Activated CD4-positive, alpha-beta T cell treated with anti-CD3 and anti-CD28 coated beads, Interleukin-2, amount 50 U/mL, for 4 hours (primary cell): ENCODE measurements at regions not wholly inside any gene's neighbourhood (a gene's known extent, or its start where the extent isn't known, plus 50 kb on each side); places are given as distances from the start of the nearest gene placed in this dataset.
A peak's percentile ranks its signal among the peaks of the same experiment; 100 is the strongest.

Experiments
- DNase-seq, 2 experiments: peaks; one replicate each; pipeline ENCODE4 v3.0.0-alpha.2; 2020

- no peak for DNase-seq
These were observed 864.3 kb downstream of the SLITRK6 start for GRCh38 chr13:84934911-84935310.

DNA sequence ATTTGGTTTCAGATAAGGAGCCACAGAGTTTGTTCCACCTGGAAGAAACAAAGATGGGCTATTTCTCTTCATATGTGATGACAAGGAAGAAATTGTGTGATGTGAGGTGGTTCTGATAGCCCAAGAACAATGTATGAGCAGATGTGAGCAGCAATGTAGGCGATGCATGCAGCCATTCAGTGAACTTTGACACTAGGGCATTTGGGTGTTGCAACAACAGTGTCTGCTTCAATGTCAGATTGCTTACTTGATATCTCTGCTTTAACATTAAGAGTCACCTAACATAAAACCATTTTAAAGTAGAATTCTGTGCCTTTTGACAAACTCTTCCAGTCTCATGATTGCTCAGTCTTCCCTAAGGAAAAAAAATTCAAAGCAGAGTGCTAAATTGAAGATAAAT is 865.4 kb downstream of the SLITRK6 start:
- DNase-seq, result no peak

- no peak for DNase-seq
These were observed 868.0 kb downstream of the SLITRK6 start for GRCh38 chr13:84931264-84931663.

GRCh38 chr13:84927442-84928169 is 871.6 kb downstream of the SLITRK6 start:
- DNase-seq, result no peak

DNA sequence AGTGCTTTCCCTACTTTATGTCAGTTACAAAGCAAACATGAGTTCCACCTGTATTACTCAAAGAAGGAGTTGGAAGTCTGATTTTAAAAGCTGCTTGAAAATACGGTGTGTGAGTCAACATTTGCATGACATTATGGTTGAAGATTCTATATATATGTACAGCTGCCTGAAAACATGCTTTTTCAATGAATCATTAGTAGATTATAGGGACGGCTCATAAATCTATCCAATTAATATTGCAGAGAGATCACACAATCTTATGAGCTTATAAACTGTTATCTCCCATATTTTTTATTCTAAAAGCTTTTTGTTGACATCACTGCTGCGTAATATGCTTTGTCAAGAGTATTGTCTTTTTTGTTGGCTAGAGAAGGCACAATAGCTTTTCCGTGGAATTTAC is 873.8 kb downstream of the SLITRK6 start:
- DNase-seq, result no peak

DNA sequence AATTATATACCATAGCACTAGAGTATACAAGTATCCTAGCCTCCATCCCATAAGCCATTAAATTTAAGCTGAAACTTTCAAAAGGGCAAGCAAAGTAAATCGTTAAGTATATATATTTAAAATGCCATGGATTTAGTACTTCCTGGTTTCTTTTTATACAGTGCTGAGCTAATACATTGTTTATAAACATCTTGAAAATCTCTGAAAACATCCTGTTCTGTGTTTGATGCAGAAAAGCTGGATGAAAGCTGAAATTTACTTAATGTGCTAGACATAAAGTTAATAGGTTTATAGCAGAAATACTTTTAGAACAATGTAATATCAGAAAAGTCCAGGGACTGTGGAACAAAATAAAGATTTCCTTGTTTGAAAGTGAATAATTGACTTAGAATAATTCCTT is 875.4 kb downstream of the SLITRK6 start:
- no peak for DNase-seq

DNA sequence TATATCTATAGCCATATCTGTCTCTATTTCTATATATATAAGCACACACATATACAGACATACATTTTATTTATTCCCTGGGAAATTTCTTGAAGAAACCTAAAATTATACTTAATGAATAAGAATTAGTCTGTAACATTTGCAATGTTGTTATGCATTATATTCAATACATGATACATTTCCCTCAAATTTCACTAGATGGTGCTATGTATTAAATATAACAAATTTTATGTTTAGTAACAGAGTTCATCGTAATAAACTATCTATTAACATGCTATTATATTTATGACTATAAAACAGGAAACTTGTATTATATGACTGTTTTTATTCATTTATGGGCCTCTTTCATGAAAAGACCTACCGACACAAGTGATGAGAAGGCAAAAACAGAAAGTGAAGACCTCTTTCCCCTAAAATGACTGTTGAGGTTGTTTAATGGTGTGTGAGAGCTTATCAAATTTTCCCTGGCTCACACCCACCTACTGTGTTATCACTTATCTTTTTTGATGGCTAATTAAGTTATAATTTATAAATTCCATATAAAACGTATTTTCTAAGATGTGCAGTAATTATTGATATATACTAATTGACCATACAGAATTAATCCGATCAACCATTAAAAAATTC is 881.9 kb downstream of the SLITRK6 start:
- DNase-seq, result no peak

- DNase-seq, result no peak
These were observed 886.5 kb downstream of the SLITRK6 start for GRCh38 chr13:84912720-84913119.

GRCh38 chr13:84910423-84910822 is 888.8 kb downstream of the SLITRK6 start:
- no peak for DNase-seq

GRCh38 chr13:84903391-84903790 is 895.8 kb downstream of the SLITRK6 start:
- no peak for DNase-seq

GRCh38 chr13:84902243-84902642 is 897.0 kb downstream of the SLITRK6 start:
- DNase-seq, result no peak

- peak in 1 of 2 experiments; percentile 1 for DNase-seq
These were observed 903.1 kb downstream of the SLITRK6 start for GRCh38 chr13:84896128-84896527.

- no peak for DNase-seq
These were observed 904.5 kb downstream of the SLITRK6 start for GRCh38 chr13:84894749-84895148.

- DNase-seq, result no peak
These were observed 913.4 kb downstream of the SLITRK6 start for GRCh38 chr13:84885868-84886267.

DNA sequence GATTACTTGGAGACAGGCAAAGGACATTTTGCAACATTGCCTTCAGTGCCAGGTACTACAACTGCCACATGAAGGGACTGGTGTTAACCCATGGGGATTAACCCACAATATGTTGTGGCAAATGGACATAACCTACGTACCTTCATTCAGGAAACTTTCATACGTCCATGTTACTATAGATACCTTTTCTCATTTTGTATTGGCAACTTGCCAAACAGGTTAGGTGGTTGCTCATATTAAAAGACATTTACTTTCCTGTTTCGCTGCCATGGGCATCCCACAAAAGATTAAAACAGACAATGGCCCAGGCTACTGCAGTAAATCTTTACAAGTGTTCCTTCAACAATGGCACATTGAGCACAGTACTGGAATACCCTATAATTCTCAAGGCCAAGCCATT is 925.3 kb downstream of the SLITRK6 start:
- DNase-seq, result no peak

GRCh38 chr13:84870190-84870589 is 929.0 kb downstream of the SLITRK6 start:
- DNase-seq, result no peak

- no peak for DNase-seq
These were observed 932.0 kb downstream of the SLITRK6 start for GRCh38 chr13:84867246-84867645.

- no peak for DNase-seq
These were observed 933.4 kb downstream of the SLITRK6 start for GRCh38 chr13:84865783-84866221.

- no peak for DNase-seq
These were observed 934.9 kb downstream of the SLITRK6 start for GRCh38 chr13:84864341-84864740.

DNA sequence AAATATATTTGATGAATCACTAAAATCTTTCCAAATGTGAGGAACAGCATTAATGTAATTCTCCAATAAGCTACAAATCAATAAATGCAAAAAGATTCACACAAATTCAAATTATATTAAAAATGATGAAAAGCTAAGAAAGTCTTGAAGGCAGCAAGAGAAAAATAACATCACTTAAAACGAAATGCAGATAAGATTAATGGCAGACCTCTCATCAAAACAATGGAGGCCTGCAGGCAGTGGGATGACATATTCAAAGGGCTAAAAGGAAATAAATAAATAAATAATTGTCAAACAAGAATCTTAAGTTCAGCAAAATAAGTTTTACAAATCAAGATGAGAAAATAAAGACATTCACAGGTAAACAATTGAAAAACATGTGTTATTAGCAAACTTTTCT is 952.1 kb downstream of the SLITRK6 start:
- DNase-seq, result no peak

- no peak for DNase-seq
These were observed 953.2 kb downstream of the SLITRK6 start for GRCh38 chr13:84845907-84846619.

DNA sequence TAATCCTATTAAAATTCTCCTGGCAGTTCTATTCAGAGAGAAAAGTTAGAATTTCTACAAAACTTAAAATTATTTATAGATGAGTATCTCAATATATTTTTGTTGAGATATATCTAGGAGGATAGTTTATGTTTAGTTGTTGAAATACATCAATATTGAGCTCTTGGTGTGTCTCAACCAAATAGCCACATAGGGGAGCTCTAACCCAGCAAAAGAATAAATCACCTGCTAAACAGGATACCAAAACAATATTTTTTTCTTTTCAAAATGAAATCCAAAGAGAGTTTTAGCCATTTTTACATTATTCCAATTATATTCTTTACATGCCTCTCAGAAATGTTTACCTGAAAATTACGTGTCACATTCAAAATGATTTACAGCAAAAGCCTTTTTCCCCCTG is 954.7 kb downstream of the SLITRK6 start:
- no peak for DNase-seq

- no peak for DNase-seq
These were observed 955.9 kb downstream of the SLITRK6 start for GRCh38 chr13:84843368-84843767.

DNA sequence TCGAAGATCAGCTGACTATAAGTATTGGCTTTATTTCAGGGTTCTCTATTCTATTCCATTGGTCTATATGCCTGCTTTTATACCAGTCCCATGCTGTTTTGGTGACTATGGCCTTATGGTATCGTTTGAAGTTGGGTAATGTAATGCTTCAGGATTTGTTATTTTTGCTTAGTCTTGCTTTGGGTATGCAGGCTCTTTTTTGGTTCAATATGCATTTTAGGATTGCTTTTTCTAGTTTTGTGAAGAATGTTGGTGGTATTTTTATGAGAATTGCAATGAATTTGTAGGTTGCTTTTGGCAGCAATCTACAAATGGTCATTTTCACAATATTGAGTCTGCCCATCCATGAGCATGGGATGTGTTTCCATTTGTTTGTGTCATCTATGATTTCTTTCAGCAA is 951.9 kb upstream of the SLITRK1 start:
- DNase-seq, result no peak
